ENCODE measurements at regions not wholly inside any gene's neighbourhood (a gene's known extent, or its start where the extent isn't known, plus 50 kb on each side); places are given as distances from the start of the nearest gene placed in this dataset.

DNA sequence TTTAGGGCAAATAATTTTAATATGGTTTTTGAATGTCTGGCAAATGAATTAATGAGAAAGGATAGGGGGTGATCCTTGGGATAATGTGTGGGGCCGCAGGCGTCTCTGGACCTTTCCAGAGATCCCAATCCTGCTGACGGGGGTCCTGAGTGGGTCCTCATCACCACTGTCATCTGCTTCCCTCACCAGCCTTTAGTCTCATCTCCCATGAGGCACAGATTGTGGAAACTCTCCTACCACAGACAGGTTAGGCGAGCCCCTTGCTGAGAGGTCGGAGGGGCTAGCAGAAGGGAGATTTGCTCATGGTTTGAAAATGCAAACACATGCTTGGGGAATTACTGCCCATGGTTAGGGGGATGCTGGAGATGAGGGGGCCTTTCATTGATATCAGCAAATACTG, 484.6 kb downstream of the RPS24 start:
- TF ChIP-seq, protein P1, sequence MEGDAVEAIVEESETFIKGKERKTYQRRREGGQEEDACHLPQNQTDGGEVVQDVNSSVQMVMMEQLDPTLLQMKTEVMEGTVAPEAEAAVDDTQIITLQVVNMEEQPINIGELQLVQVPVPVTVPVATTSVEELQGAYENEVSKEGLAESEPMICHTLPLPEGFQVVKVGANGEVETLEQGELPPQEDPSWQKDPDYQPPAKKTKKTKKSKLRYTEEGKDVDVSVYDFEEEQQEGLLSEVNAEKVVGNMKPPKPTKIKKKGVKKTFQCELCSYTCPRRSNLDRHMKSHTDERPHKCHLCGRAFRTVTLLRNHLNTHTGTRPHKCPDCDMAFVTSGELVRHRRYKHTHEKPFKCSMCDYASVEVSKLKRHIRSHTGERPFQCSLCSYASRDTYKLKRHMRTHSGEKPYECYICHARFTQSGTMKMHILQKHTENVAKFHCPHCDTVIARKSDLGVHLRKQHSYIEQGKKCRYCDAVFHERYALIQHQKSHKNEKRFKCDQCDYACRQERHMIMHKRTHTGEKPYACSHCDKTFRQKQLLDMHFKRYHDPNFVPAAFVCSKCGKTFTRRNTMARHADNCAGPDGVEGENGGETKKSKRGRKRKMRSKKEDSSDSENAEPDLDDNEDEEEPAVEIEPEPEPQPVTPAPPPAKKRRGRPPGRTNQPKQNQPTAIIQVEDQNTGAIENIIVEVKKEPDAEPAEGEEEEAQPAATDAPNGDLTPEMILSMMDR (conservative IDR thresholded peaks at IDR 0.05; ENCODE audit: low read depth, low read length), result no peak
- no peak for TF ChIP-seq EZH2phosphoT487 (IDR thresholded peaks at IDR 0.05; ENCODE audit: borderline replicate concordance, low read length)
- no peak for TF ChIP-seq EZH2 (IDR thresholded peaks at IDR 0.05; ENCODE audit: low read length, unreplicated experiment)

All from PC-3 (cell line).